Mammary epithelial cell (primary cell): ENCODE measurements at regions not wholly inside any gene's neighbourhood (a gene's known extent, or its start where the extent isn't known, plus 50 kb on each side); places are given as distances from the start of the nearest gene placed in this dataset.

Experiments used
- CTCF ChIP-seq, 2 donors: IDR thresholded peaks in 1 of 2; conservative IDR thresholded peaks in 1 of 2; 2 replicates each; pipeline ENCODE4 v1.5.1; 2011 to 2012; ENCODE audit warnings: inconsistent platforms in 2 of 2, low read length in 2 of 2, mild to moderate bottlenecking in 2 of 2, control low read depth in 1 of 2, low read depth in 1 of 2; ENCODE audit not compliant: insufficient read depth in 1 of 2; ENCODE audit errors: extremely low read depth in 1 of 2
- EZH2 ChIP-seq: IDR thresholded peaks from 2 replicates; pipeline ENCODE4 v1.6.1; 2012; ENCODE audit warnings: low read length, inconsistent platforms, borderline replicate concordance

- TF ChIP-seq EZH2 (no peak), CTCF (conservative IDR thresholded peaks at IDR 0.05 in 1 of 2, IDR thresholded peaks at IDR 0.05 in 1 of 2; ENCODE audit: extremely low read depth in 1 of 2, insufficient read depth in 1 of 2, low read depth in 1 of 2, low read length in 2 of 2) (no peak)
These were observed 300.5 kb downstream of the SPRY2 start for GRCh38 chr13:80040196-80040980.
